Peyer's patch (tissue), 4 donors: ENCODE measurements at regions not wholly inside any gene's neighbourhood (a gene's known extent, or its start where the extent isn't known, plus 50 kb on each side); places are given as distances from the start of the nearest gene placed in this dataset.

ENCODE experiments used
- CTCF ChIP-seq, 6 experiments: fragments of 450-650 bp in 4 of 6; fragments of 200-600 bp in 2 of 6; sonication (generic) in 1 of 6; IDR thresholded peaks; one replicate each; pipeline ENCODE4 v1.5.1; 2017 to 2019; ENCODE audit warnings: antibody characterized with exemption in 6 of 6, mild to moderate bottlenecking in 3 of 6, moderate library complexity in 1 of 6
- POLR2A ChIP-seq, 2 donors: fragments of 450-650 bp; IDR thresholded peaks; one replicate each; pipeline ENCODE4 v1.5.1; 2017; ENCODE audit warnings: antibody characterized with exemption in 2 of 2, mild to moderate bottlenecking in 2 of 2, moderate library complexity in 2 of 2

GRCh38 chr22:49086606-49087157 is 741.0 kb downstream of the BRD1 start:
- TF ChIP-seq CTCF (IDR thresholded peaks at IDR 0.05) = no peak
- TF ChIP-seq POLR2A (IDR thresholded peaks at IDR 0.05) = no peak
